B cell (primary cell): ENCODE measurements at regions not wholly inside any gene's neighbourhood (a gene's known extent, or its start where the extent isn't known, plus 50 kb on each side); places are given as distances from the start of the nearest gene placed in this dataset.

Source experiments
- ATAC-seq: fragments of 200-7000 bp; cut with Tn5 transposase; one replicate; pipeline ENCODE4 v1.10.0; 2021; ENCODE audit warnings: low read depth, mild to moderate bottlenecking, moderate number of reproducible peaks, moderate library complexity
- CTCF ChIA-PET: fragments of 350-600 bp; sonication (Branson Sonifier 250); formaldehyde crosslinking; loops from one replicate; lab custom pipeline; 2021; ENCODE audit warnings: antibody characterized with exemption, inconsistent platforms; lab: Charles Lee
- POLR2A ChIA-PET: fragments of 350-600 bp; sonication (Branson Sonifier 250); formaldehyde crosslinking; loops from one replicate; lab custom pipeline; 2021; ENCODE audit warnings: antibody characterized with exemption; lab: Charles Lee
- DNase-seq: peaks from one replicate; pipeline ENCODE4 v3.0.0; 2013
- H2AFZ ChIP-seq: 2 replicates; pipeline ENCODE4 v1.6.1; 2012; ENCODE audit warnings: mild to moderate bottlenecking, low read depth, low read length; ENCODE audit not compliant: insufficient read depth, poor library complexity, severe bottlenecking
- H3K27ac ChIP-seq, 2 donors: 1 replicate in 1 of 2; 2 replicates in 1 of 2; pipeline ENCODE4 v1.5.1; 2012 to 2013; ENCODE audit warnings: low read length in 2 of 2, mild to moderate bottlenecking in 2 of 2, moderate library complexity in 1 of 2
- H3K27me3 ChIP-seq, 4 experiments: fragments of 200-600 bp in 1 of 4; sonication (generic) in 1 of 4; replicated peaks in 1 of 4; 1 replicate in 2 of 4; 2 replicates in 2 of 4; pipeline versions ENCODE4 v1.6.1 to v1.7.0; 2013 to 2016; ENCODE audit warnings: low read length in 3 of 4, mild to moderate bottlenecking in 2 of 4, mixed read lengths in 1 of 4, moderate library complexity in 1 of 4; ENCODE audit not compliant: insufficient read depth in 4 of 4, control insufficient read depth in 3 of 4; ENCODE audit errors: control extremely low read depth in 1 of 4
- H3K36me3 ChIP-seq, 2 experiments: replicated peaks in 1 of 2; 1 replicate in 1 of 2; 2 replicates in 1 of 2; pipeline versions ENCODE4 v1.6.1 to v1.7.1; 2013; ENCODE audit warnings: low read length in 1 of 2; ENCODE audit not compliant: insufficient read depth in 2 of 2, control insufficient read depth in 1 of 2; ENCODE audit errors: control extremely low read depth in 1 of 2, extremely low read depth in 1 of 2
- H3K4me1 ChIP-seq, 2 donors: fragments of 200-600 bp in 1 of 2; sonication (generic) in 1 of 2; 1 replicate in 1 of 2; 2 replicates in 1 of 2; pipeline versions ENCODE4 v1.5.1 to v1.6.1; 2013 to 2017; ENCODE audit warnings: low read length in 2 of 2; ENCODE audit not compliant: control insufficient read depth in 2 of 2, insufficient read depth in 2 of 2
- H3K4me2 ChIP-seq: replicated peaks from 2 replicates; pipeline ENCODE3; 2012; ENCODE audit warnings: mild to moderate bottlenecking, low read depth, low read length; ENCODE audit not compliant: poor library complexity, severe bottlenecking
- H3K4me3 ChIP-seq, 5 experiments: fragments of 200-600 bp in 1 of 5; sonication (generic) in 1 of 5; 1 replicate in 3 of 5; 2 replicates in 2 of 5; pipeline versions ENCODE4 v1.5.1 to v1.7.0; 2011 to 2016; ENCODE audit warnings: low read length in 4 of 5, mild to moderate bottlenecking in 4 of 5, low read depth in 2 of 5, control low read depth in 1 of 5, moderate library complexity in 1 of 5; ENCODE audit not compliant: insufficient read depth in 1 of 5; ENCODE audit errors: control extremely low read depth in 1 of 5, extremely low read depth in 1 of 5
- H3K79me2 ChIP-seq: fragments of 200-600 bp; sonication (generic); one replicate; pipeline ENCODE4 v1.6.0; 2016; ENCODE audit warnings: low read length; ENCODE audit not compliant: control insufficient read depth, insufficient read depth
- H3K9ac ChIP-seq: fragments of 200-600 bp; sonication (generic); 2 replicates; pipeline ENCODE4 v1.6.1; 2017; ENCODE audit warnings: mild to moderate bottlenecking, low read length, moderate library complexity
- H3K9me3 ChIP-seq, 3 donors: one replicate each; pipeline versions ENCODE4 v1.6.1 to v1.7.1; 2013; ENCODE audit warnings: low read length in 2 of 3; ENCODE audit not compliant: control insufficient read depth in 2 of 3, insufficient read depth in 1 of 3; ENCODE audit errors: control extremely low read depth in 1 of 3
- H4K20me1 ChIP-seq: 2 replicates; pipeline ENCODE4 v1.6.0; 2012; ENCODE audit warnings: mild to moderate bottlenecking, low read length; ENCODE audit not compliant: insufficient read depth, control insufficient read depth, poor library complexity, severe bottlenecking
- H3K27ac Mint-ChIP-seq: one replicate; pipeline ENCODE4 v1.8.0; 2021; ENCODE audit warnings: mixed read lengths
- H3K27me3 Mint-ChIP-seq: one replicate; pipeline ENCODE4 v1.8.0; 2021; ENCODE audit warnings: mixed read lengths
- H3K4me1 Mint-ChIP-seq: one replicate; pipeline ENCODE4 v1.8.0; 2021; ENCODE audit warnings: mixed read lengths
- H3K4me3 Mint-ChIP-seq: one replicate; pipeline ENCODE4 v1.8.0; 2021; ENCODE audit warnings: mixed read lengths
- H3K9me3 Mint-ChIP-seq: one replicate; pipeline ENCODE4 v1.8.0; 2022; ENCODE audit warnings: mixed read lengths; ENCODE audit not compliant: insufficient read depth
- EZH2 ChIP-seq: IDR thresholded peaks from 2 replicates; pipeline ENCODE4 v1.6.1; 2012; ENCODE audit warnings: borderline replicate concordance, low read depth, mild to moderate bottlenecking, moderate library complexity, low read length; ENCODE audit not compliant: insufficient read depth, poor library complexity, severe bottlenecking
- WGBS: methylation state at CpG from one replicate; pipeline ENCODE4 v1.1.5; 2013; ENCODE audit warnings: missing lambda C conversion rate; ENCODE audit not compliant: insufficient coverage; 5-methylcytosine and 5-hydroxymethylcytosine counted together
- intact Hi-C: fragments of 100-400 bp; cut with micrococcal nuclease; formaldehyde crosslinking; loops from one replicate; pipeline ENCODE4 v1.10.0; 2022
- TF ChIP-seq, protein P1 (sequence below): fragments of 200-600 bp; IDR thresholded peaks from one replicate; pipeline ENCODE4 v1.8.0; 2022; ENCODE audit warnings: antibody characterized with exemption, mild to moderate bottlenecking

DNA sequence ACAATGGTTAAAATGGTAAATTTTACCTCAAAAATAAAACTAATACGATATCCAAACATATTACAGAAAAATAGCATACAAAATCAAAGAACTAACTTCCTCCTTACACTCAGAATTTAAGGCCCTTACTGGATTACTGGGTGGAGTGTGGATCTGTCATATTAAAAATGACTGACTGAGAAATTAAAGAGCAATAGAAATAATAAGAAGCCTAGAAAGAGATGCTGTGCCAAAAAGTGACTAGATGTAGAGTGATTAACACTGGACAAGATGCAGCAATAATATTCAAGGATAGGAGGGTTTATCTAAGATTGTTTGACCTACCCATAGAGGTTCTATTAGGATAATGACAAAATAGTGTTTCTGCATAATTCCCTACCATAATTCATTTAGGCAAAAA, 424.3 kb downstream of the SETD4 start:
- WGBS: no CpG with 5 or more reads among the region's 1 CpG
- Mint-ChIP-seq H3K9me3 (no peaks in the 10 kb centered on the region), H3K4me1 (no peaks in the 10 kb centered on the region)

DNA sequence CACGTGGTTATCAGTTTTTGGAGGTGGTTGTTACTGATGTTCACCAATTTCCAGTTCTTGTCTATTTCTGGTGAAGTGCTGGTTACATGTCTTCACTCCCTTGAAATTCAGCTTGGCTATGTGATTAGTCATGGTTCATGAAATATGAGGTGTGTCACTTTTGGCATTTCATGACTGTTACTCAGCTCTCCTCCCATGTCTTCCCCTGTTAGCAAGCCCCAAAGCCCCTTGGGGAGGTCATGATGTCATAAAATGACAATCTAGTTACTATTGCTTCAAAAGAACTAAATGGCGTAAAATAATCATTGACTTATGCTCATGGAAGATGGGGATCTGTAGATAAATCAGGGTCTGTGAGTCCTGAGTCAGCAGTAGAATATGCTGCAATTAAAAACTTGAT, 425.1 kb downstream of the SETD4 start:
- H2AFZ ChIP-seq: no peak overlapping the region
- POLR2A ChIA-PET: no interaction called here
- Mint-ChIP-seq H3K27me3 (peaks cover 10% of the 10 kb centered on the region), H3K9me3 (no peaks in the 10 kb centered on the region), H3K4me1 (no peaks in the 10 kb centered on the region), H3K4me3 (no peak overlapping the region), H3K27ac (no peak overlapping the region)
- no peak overlapping the region for H3K4me2 ChIP-seq
- H3K36me3 ChIP-seq: no peaks in the 10 kb centered on the region
- no peak overlapping the region for H3K4me3 ChIP-seq
- DNase-seq: no peak
- H3K9me3 ChIP-seq: no peaks in the 10 kb centered on the region
- no peaks in the 10 kb centered on the region for H3K4me1 ChIP-seq
- H3K27ac ChIP-seq: no peak overlapping the region
- WGBS: 60% methylated on average over 1 of the region's 2 CpGs
- intact Hi-C loops: no loop called here
- no peak for TF ChIP-seq EZH2
- TF ChIP-seq, protein P1, sequence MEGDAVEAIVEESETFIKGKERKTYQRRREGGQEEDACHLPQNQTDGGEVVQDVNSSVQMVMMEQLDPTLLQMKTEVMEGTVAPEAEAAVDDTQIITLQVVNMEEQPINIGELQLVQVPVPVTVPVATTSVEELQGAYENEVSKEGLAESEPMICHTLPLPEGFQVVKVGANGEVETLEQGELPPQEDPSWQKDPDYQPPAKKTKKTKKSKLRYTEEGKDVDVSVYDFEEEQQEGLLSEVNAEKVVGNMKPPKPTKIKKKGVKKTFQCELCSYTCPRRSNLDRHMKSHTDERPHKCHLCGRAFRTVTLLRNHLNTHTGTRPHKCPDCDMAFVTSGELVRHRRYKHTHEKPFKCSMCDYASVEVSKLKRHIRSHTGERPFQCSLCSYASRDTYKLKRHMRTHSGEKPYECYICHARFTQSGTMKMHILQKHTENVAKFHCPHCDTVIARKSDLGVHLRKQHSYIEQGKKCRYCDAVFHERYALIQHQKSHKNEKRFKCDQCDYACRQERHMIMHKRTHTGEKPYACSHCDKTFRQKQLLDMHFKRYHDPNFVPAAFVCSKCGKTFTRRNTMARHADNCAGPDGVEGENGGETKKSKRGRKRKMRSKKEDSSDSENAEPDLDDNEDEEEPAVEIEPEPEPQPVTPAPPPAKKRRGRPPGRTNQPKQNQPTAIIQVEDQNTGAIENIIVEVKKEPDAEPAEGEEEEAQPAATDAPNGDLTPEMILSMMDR: no peak
- no peak for ATAC-seq
- H3K9ac ChIP-seq: no peak overlapping the region
- CTCF ChIA-PET: no interaction called here
- no peaks in the 10 kb centered on the region for H3K79me2 ChIP-seq
- H3K27me3 ChIP-seq: no peaks in the 10 kb centered on the region
- no peaks in the 10 kb centered on the region for H4K20me1 ChIP-seq

More for the DNA sequence above, 424.3 kb downstream of the SETD4 start:
- no peaks in the 10 kb centered on the region for H3K27me3 ChIP-seq
- POLR2A ChIA-PET: no interaction called here
- no peak for ATAC-seq
- H3K9me3 ChIP-seq: no peaks in the 10 kb centered on the region
- no peak overlapping the region for H3K4me2 ChIP-seq
- no peak for DNase-seq
- no peaks in the 10 kb centered on the region for H3K79me2 ChIP-seq
- no peak overlapping the region for H3K27ac ChIP-seq
- no peaks in the 10 kb centered on the region for H3K4me1 ChIP-seq
- Mint-ChIP-seq H3K27ac (no peak overlapping the region), H3K4me3 (no peak overlapping the region), H3K27me3 (peaks cover 15% of the 10 kb centered on the region)
- no peak overlapping the region for H3K4me3 ChIP-seq
- TF ChIP-seq, protein P1: no peak
- no peak for TF ChIP-seq EZH2
- H2AFZ ChIP-seq: no peak overlapping the region
- no peaks in the 10 kb centered on the region for H3K36me3 ChIP-seq
- intact Hi-C loops: no loop called here
- H4K20me1 ChIP-seq: no peaks in the 10 kb centered on the region
- no peak overlapping the region for H3K9ac ChIP-seq
- CTCF ChIA-PET: no interaction called here
